Cardiac fibroblast (primary cell): ENCODE measurements at regions not wholly inside any gene's neighbourhood (a gene's known extent, or its start where the extent isn't known, plus 50 kb on each side); places are given as distances from the start of the nearest gene placed in this dataset.

Experiments used
- DNase-seq, 2 donors: peaks; one replicate each; pipeline versions ENCODE4 v3.0.0 to v3.0.0-alpha.2; 2010; ENCODE audit warnings: low read depth in 2 of 2
- H3K4me3 ChIP-seq, 2 donors: replicated peaks in 1 of 2; 1 replicate in 1 of 2; 2 replicates in 1 of 2; pipeline ENCODE4 v1.5.1; 2011; ENCODE audit warnings: low read depth in 2 of 2, low read length in 2 of 2, mild to moderate bottlenecking in 2 of 2, moderate library complexity in 1 of 2
- CTCF ChIP-seq: IDR thresholded peaks from one replicate; pipeline ENCODE4 v1.5.1; 2011; ENCODE audit warnings: low read depth, mild to moderate bottlenecking, low read length, inconsistent platforms

GRCh38 chrX:86887341-86887740, 630.3 kb upstream of the KLHL4 start:
- H3K4me3 ChIP-seq: no peak overlapping the region
- no peak for DNase-seq
- TF ChIP-seq CTCF: no peak

GRCh38 chrX:86910027-86910426, 607.6 kb upstream of the KLHL4 start:
- DNase-seq: no peak
- no peak overlapping the region for H3K4me3 ChIP-seq
- no peak for TF ChIP-seq CTCF

GRCh38 chrX:86910602-86911311, 606.8 kb upstream of the KLHL4 start:
- no peak overlapping the region for H3K4me3 ChIP-seq
- no peak for DNase-seq
- TF ChIP-seq CTCF: no peak

- TF ChIP-seq CTCF: no peak
- H3K4me3 ChIP-seq: no peak overlapping the region
- DNase-seq: no peak
These were observed 603.0 kb upstream of the KLHL4 start for GRCh38 chrX:86914569-86914968.

GRCh38 chrX:86917959-86918358, 599.6 kb upstream of the KLHL4 start:
- no peak for TF ChIP-seq CTCF
- no peak overlapping the region for H3K4me3 ChIP-seq
- no peak for DNase-seq

- TF ChIP-seq CTCF: no peak
- no peak for DNase-seq
These were observed 587.2 kb upstream of the KLHL4 start for GRCh38 chrX:86930419-86930818.

GRCh38 chrX:86935988-86936387, 581.6 kb upstream of the KLHL4 start:
- H3K4me3 ChIP-seq: no peak overlapping the region
- no peak for DNase-seq
- TF ChIP-seq CTCF: no peak

More at GRCh38 chrX:86930419-86930818, 587.2 kb upstream of the KLHL4 start:
- no peak overlapping the region for H3K4me3 ChIP-seq
